ENCODE measurements at regions not wholly inside any gene's neighbourhood (a gene's known extent, or its start where the extent isn't known, plus 50 kb on each side); places are given as distances from the start of the nearest gene placed in this dataset.

- Histone ChIP-seq H3K27ac (no peak overlapping the region), H3K4me3 (no peak overlapping the region), H3K36me3 (no peaks in the 10 kb centered on the region), H3K9me3 (no peaks in the 10 kb centered on the region), H3K27me3 (no peaks in the 10 kb centered on the region), H3K4me1 (no peaks in the 10 kb centered on the region)
- intact Hi-C loops (cut with DNase I) = no loop called here
- ATAC-seq (no peak), DNase-seq (no peak)
- TF ChIP-seq CTCF (IDR thresholded peaks at IDR 0.05) = no peak
Measured at GRCh38 chr9:30661925-30662324, 1722.5 kb upstream of the ACO1 start.

- Histone ChIP-seq H3K36me3 (no peaks in the 10 kb centered on the region), H3K4me1 (no peaks in the 10 kb centered on the region), H3K27me3 (no peaks in the 10 kb centered on the region), H3K9me3 (no peaks in the 10 kb centered on the region), H3K27ac (no peak overlapping the region), H3K4me3 (no peak overlapping the region)
- ATAC-seq (peak; percentile 22), DNase-seq (no peak)
- no peak for TF ChIP-seq CTCF (IDR thresholded peaks at IDR 0.05)
- intact Hi-C loops (cut with DNase I) = no loop called here
Measured at GRCh38 chr9:30670805-30671562, 1713.5 kb upstream of the ACO1 start.

GRCh38 chr9:30673132-30673531 lies 1711.3 kb upstream of the ACO1 start:
- ATAC-seq (no peak), DNase-seq (no peak)
- TF ChIP-seq CTCF (IDR thresholded peaks at IDR 0.05) = no peak
- intact Hi-C loops (cut with DNase I) = no loop called here
- no peaks in the 10 kb centered on the region for H3K4me1 ChIP-seq
- no peaks in the 10 kb centered on the region for H3K9me3 ChIP-seq
- no peaks in the 10 kb centered on the region for H3K36me3 ChIP-seq
- H3K4me3 ChIP-seq = no peak overlapping the region
- no peaks in the 10 kb centered on the region for H3K27me3 ChIP-seq
- H3K27ac ChIP-seq = no peak overlapping the region

- no peak for ATAC-seq
Measured at GRCh38 chr9:30676651-30677050, 1707.8 kb upstream of the ACO1 start.

GRCh38 chr9:30677221-30677620 lies 1707.2 kb upstream of the ACO1 start:
- H3K4me1 ChIP-seq = no peaks in the 10 kb centered on the region
- ATAC-seq (no peak), DNase-seq (no peak)
- H3K36me3 ChIP-seq = no peaks in the 10 kb centered on the region
- H3K27ac ChIP-seq = no peak overlapping the region
- no peak for TF ChIP-seq CTCF (IDR thresholded peaks at IDR 0.05)
- H3K9me3 ChIP-seq = no peaks in the 10 kb centered on the region
- H3K27me3 ChIP-seq = no peaks in the 10 kb centered on the region
- no peak overlapping the region for H3K4me3 ChIP-seq
- intact Hi-C loops (cut with DNase I) = no loop called here

More at GRCh38 chr9:30676651-30677050, 1707.8 kb upstream of the ACO1 start:
- Histone ChIP-seq H3K9me3 (no peaks in the 10 kb centered on the region), H3K4me1 (no peaks in the 10 kb centered on the region), H3K4me3 (no peak overlapping the region), H3K27me3 (no peaks in the 10 kb centered on the region), H3K36me3 (no peaks in the 10 kb centered on the region), H3K27ac (no peak overlapping the region)
- no peak for TF ChIP-seq CTCF (IDR thresholded peaks at IDR 0.05)
- intact Hi-C loops (cut with DNase I) = no loop called here
- no peak for DNase-seq

GRCh38 chr9:30688801-30689200 lies 1695.6 kb upstream of the ACO1 start:
- DNase-seq (no peak), ATAC-seq (no peak)
- TF ChIP-seq CTCF (IDR thresholded peaks at IDR 0.05) = no peak
- Histone ChIP-seq H3K27me3 (no peaks in the 10 kb centered on the region), H3K27ac (no peak overlapping the region), H3K4me1 (no peaks in the 10 kb centered on the region), H3K9me3 (no peaks in the 10 kb centered on the region), H3K4me3 (no peak overlapping the region), H3K36me3 (no peaks in the 10 kb centered on the region)
- intact Hi-C loops (cut with DNase I) = no loop called here
